ENCODE measurements at regions not wholly inside any gene's neighbourhood (a gene's known extent, or its start where the extent isn't known, plus 50 kb on each side); places are given as distances from the start of the nearest gene placed in this dataset.
"Not testable (repeated sequence)": the region's sequence is repeated elsewhere in the genome, so short reads cannot be mapped to it uniquely, and the experiment has no call there.

DNA sequence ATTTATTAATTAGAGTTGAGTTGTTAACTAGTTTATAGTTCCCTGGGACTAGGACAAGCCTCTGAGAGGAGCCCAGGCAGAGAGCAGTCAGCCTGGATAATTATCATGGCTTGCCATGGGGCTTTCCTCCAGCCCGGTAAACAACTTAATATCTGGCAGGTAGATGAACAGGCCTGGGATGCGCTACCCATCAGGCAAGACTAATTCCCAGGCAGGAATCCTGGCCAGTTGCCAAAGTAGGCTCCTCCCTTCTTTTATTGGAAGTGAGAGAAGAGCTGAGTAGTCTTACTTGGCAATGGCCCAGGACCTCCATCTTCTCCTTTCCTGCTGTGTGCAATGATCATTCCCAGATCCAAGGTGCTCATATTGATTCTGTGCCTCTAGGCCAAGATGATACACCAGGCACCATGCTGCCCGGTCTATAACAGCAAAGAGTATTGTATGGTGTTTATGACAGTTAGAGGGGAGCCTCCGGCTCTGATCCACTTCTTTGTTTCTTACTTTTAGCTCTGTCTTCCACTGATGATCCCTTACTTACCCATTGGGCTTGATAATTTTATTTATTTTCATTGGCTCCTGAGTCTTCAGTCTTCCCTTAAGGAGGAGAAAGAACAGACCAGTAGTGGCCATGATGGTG is 408.7 kb downstream of the REEP3 start:
- H3K4me3 ChIP-seq (ENCODE audit: low read depth in 1 of 2, low read length in 2 of 2), result no peak overlapping the region
- H3K9me3 ChIP-seq (ENCODE audit: control insufficient read depth in 1 of 2, low read length in 2 of 2), result no peaks in the 10 kb centered on the region
- no peak overlapping the region for H3K27ac ChIP-seq (ENCODE audit: low read depth, low read length)
- no peaks in the 10 kb centered on the region for H3K4me1 ChIP-seq (ENCODE audit: control insufficient read depth in 1 of 2, insufficient read depth in 2 of 2, low read length in 2 of 2)
- no peaks in the 10 kb centered on the region for H3K36me3 ChIP-seq (ENCODE audit: control insufficient read depth in 1 of 2, insufficient read depth in 2 of 2, low read length in 2 of 2)
- no peak overlapping the region for H3K9ac ChIP-seq (ENCODE audit: low read depth in 1 of 2, low read length in 2 of 2)
- peaks cover 0 to 3% of the 10 kb centered on the region in 2 donors for H3K27me3 ChIP-seq (ENCODE audit: control insufficient read depth in 1 of 2, insufficient read depth in 2 of 2, low read length in 2 of 2)

GRCh38 chr10:63930584-63930983 is 409.4 kb downstream of the REEP3 start:
- Histone ChIP-seq H3K4me1 (ENCODE audit: control insufficient read depth in 1 of 2, insufficient read depth in 2 of 2, low read length in 2 of 2) (no peaks in the 10 kb centered on the region), H3K9me3 (ENCODE audit: control insufficient read depth in 1 of 2, low read length in 2 of 2) (no peaks in the 10 kb centered on the region), H3K4me3 (ENCODE audit: low read depth in 1 of 2, low read length in 2 of 2) (no peak overlapping the region)

GRCh38 chr10:63935705-63936104 is 414.5 kb downstream of the REEP3 start:
- no peak overlapping the region for H3K27ac ChIP-seq (ENCODE audit: low read depth, low read length)
- H3K9ac ChIP-seq (ENCODE audit: low read depth in 1 of 2, low read length in 2 of 2), result no peak overlapping the region
- peaks cover 0 to 3% of the 10 kb centered on the region in 2 donors for H3K27me3 ChIP-seq (ENCODE audit: control insufficient read depth in 1 of 2, insufficient read depth in 2 of 2, low read length in 2 of 2)
- H3K4me3 ChIP-seq (ENCODE audit: low read depth in 1 of 2, low read length in 2 of 2), result no peak overlapping the region
- H3K9me3 ChIP-seq (ENCODE audit: control insufficient read depth in 1 of 2, low read length in 2 of 2), result no peaks in the 10 kb centered on the region
- no peaks in the 10 kb centered on the region for H3K4me1 ChIP-seq (ENCODE audit: control insufficient read depth in 1 of 2, insufficient read depth in 2 of 2, low read length in 2 of 2)
- H3K36me3 ChIP-seq (ENCODE audit: control insufficient read depth in 1 of 2, insufficient read depth in 2 of 2, low read length in 2 of 2), result no peaks in the 10 kb centered on the region

More at GRCh38 chr10:63930584-63930983, 409.4 kb downstream of the REEP3 start:
- peaks cover 0 to 3% of the 10 kb centered on the region in 2 donors for H3K27me3 ChIP-seq (ENCODE audit: control insufficient read depth in 1 of 2, insufficient read depth in 2 of 2, low read length in 2 of 2)
- H3K27ac ChIP-seq (ENCODE audit: low read depth, low read length), result no peak overlapping the region
- H3K9ac ChIP-seq (ENCODE audit: low read depth in 1 of 2, low read length in 2 of 2), result no peak overlapping the region
- H3K36me3 ChIP-seq (ENCODE audit: control insufficient read depth in 1 of 2, insufficient read depth in 2 of 2, low read length in 2 of 2), result no peaks in the 10 kb centered on the region

DNA sequence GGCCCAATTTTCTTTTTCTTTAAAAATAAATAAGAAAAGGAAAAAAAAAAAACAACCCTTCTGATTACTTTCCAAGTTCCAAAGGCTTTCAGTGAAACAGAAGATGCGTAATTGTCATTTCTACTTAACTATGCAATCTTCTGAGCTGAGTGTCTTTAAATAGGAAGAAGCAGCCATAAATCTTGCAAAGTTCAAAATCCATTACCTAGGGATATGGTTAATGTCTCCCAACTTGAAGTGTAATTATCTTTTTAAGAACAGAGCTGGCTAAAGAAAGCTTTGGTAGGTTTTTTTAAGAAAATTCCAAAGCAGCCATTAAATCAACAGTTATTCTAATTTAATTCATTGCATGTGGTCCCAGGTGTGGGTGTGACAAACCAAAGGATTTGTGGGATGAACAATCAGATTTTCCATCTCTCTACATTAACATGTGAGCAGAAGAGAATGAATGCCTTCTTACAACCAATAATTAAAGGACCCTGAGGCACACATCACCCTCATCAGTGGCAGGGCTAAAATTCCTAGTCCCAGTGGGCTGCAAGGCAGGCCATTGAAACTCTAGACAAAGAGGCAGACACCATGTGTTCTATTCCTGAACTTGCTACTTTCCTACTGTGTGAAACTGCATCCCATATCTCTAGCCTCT is 419.2 kb downstream of the REEP3 start:
- no peaks in the 10 kb centered on the region for H3K27me3 ChIP-seq (ENCODE audit: control insufficient read depth in 1 of 2, insufficient read depth in 2 of 2, low read length in 2 of 2)
- no peaks in the 10 kb centered on the region for H3K36me3 ChIP-seq (ENCODE audit: control insufficient read depth in 1 of 2, insufficient read depth in 2 of 2, low read length in 2 of 2)
- H3K9me3 ChIP-seq (ENCODE audit: control insufficient read depth in 1 of 2, low read length in 2 of 2), result no peaks in the 10 kb centered on the region
- H3K9ac ChIP-seq (ENCODE audit: low read depth in 1 of 2, low read length in 2 of 2), result no peak overlapping the region
- H3K4me3 ChIP-seq (ENCODE audit: low read depth in 1 of 2, low read length in 2 of 2), result no peak overlapping the region
- no peaks in the 10 kb centered on the region for H3K4me1 ChIP-seq (ENCODE audit: control insufficient read depth in 1 of 2, insufficient read depth in 2 of 2, low read length in 2 of 2)
- H3K27ac ChIP-seq (ENCODE audit: low read depth, low read length), result no peak overlapping the region

GRCh38 chr10:63964406-63964805 is 443.2 kb downstream of the REEP3 start:
- Histone ChIP-seq H3K27me3 (ENCODE audit: control insufficient read depth in 1 of 2, insufficient read depth in 2 of 2, low read length in 2 of 2) (no peaks in the 10 kb centered on the region), H3K36me3 (ENCODE audit: control insufficient read depth in 1 of 2, insufficient read depth in 2 of 2, low read length in 2 of 2) (no peaks in the 10 kb centered on the region), H3K4me1 (ENCODE audit: control insufficient read depth in 1 of 2, insufficient read depth in 2 of 2, low read length in 2 of 2) (no peaks in the 10 kb centered on the region)

GRCh38 chr10:63965846-63966245 is 444.6 kb downstream of the REEP3 start:
- Histone ChIP-seq H3K36me3 (ENCODE audit: control insufficient read depth in 1 of 2, insufficient read depth in 2 of 2, low read length in 2 of 2) (no peaks in the 10 kb centered on the region), H3K4me1 (ENCODE audit: control insufficient read depth in 1 of 2, insufficient read depth in 2 of 2, low read length in 2 of 2) (no peaks in the 10 kb centered on the region), H3K9me3 (ENCODE audit: control insufficient read depth in 1 of 2, low read length in 2 of 2) (no peaks in the 10 kb centered on the region), H3K27me3 (ENCODE audit: control insufficient read depth in 1 of 2, insufficient read depth in 2 of 2, low read length in 2 of 2) (no peaks in the 10 kb centered on the region), H3K4me3 (ENCODE audit: low read depth in 1 of 2, low read length in 2 of 2) (no peak overlapping the region), H3K27ac (ENCODE audit: low read depth, low read length) (no peak overlapping the region), H3K9ac (ENCODE audit: low read depth in 1 of 2, low read length in 2 of 2) (no peak overlapping the region)

More at GRCh38 chr10:63964406-63964805, 443.2 kb downstream of the REEP3 start:
- Histone ChIP-seq H3K9me3 (ENCODE audit: control insufficient read depth in 1 of 2, low read length in 2 of 2) (no peaks in the 10 kb centered on the region), H3K4me3 (ENCODE audit: low read depth in 1 of 2, low read length in 2 of 2) (no peak overlapping the region), H3K27ac (ENCODE audit: low read depth, low read length) (no peak overlapping the region), H3K9ac (ENCODE audit: low read depth in 1 of 2, low read length in 2 of 2) (no peak overlapping the region)

GRCh38 chr10:63972949-63973827 is 452.0 kb downstream of the REEP3 start:
- H3K27ac ChIP-seq (ENCODE audit: low read depth, low read length), result no peak overlapping the region
- H3K4me3 ChIP-seq (ENCODE audit: low read depth in 1 of 2, low read length in 2 of 2), result no peak overlapping the region
- no peaks in the 10 kb centered on the region for H3K9me3 ChIP-seq (ENCODE audit: control insufficient read depth in 1 of 2, low read length in 2 of 2)
- H3K9ac ChIP-seq (ENCODE audit: low read depth in 1 of 2, low read length in 2 of 2), result no peak overlapping the region
- no peaks in the 10 kb centered on the region for H3K27me3 ChIP-seq (ENCODE audit: control insufficient read depth in 1 of 2, insufficient read depth in 2 of 2, low read length in 2 of 2)
- H3K36me3 ChIP-seq (ENCODE audit: control insufficient read depth in 1 of 2, insufficient read depth in 2 of 2, low read length in 2 of 2), result no peaks in the 10 kb centered on the region
- no peaks in the 10 kb centered on the region for H3K4me1 ChIP-seq (ENCODE audit: control insufficient read depth in 1 of 2, insufficient read depth in 2 of 2, low read length in 2 of 2)

GRCh38 chr10:63976538-63976937 is 455.3 kb downstream of the REEP3 start:
- H3K27me3 ChIP-seq (ENCODE audit: control insufficient read depth in 1 of 2, insufficient read depth in 2 of 2, low read length in 2 of 2), result no peaks in the 10 kb centered on the region
- no peak overlapping the region for H3K4me3 ChIP-seq (ENCODE audit: low read depth in 1 of 2, low read length in 2 of 2)
- no peaks in the 10 kb centered on the region for H3K9me3 ChIP-seq (ENCODE audit: control insufficient read depth in 1 of 2, low read length in 2 of 2)
- no peak overlapping the region for H3K27ac ChIP-seq (ENCODE audit: low read depth, low read length)
- H3K4me1 ChIP-seq (ENCODE audit: control insufficient read depth in 1 of 2, insufficient read depth in 2 of 2, low read length in 2 of 2), result no peaks in the 10 kb centered on the region
- no peak overlapping the region for H3K9ac ChIP-seq (ENCODE audit: low read depth in 1 of 2, low read length in 2 of 2)
- no peaks in the 10 kb centered on the region for H3K36me3 ChIP-seq (ENCODE audit: control insufficient read depth in 1 of 2, insufficient read depth in 2 of 2, low read length in 2 of 2)

- Histone ChIP-seq H3K27ac (ENCODE audit: low read depth, low read length) (no peak overlapping the region), H3K9me3 (ENCODE audit: control insufficient read depth in 1 of 2, low read length in 2 of 2) (no peaks in the 10 kb centered on the region), H3K27me3 (ENCODE audit: control insufficient read depth in 1 of 2, insufficient read depth in 2 of 2, low read length in 2 of 2) (no peaks in the 10 kb centered on the region), H3K4me3 (ENCODE audit: low read depth in 1 of 2, low read length in 2 of 2) (no peak overlapping the region), H3K4me1 (ENCODE audit: control insufficient read depth in 1 of 2, insufficient read depth in 2 of 2, low read length in 2 of 2) (no peaks in the 10 kb centered on the region), H3K9ac (ENCODE audit: low read depth in 1 of 2, low read length in 2 of 2) (no peak overlapping the region), H3K36me3 (ENCODE audit: control insufficient read depth in 1 of 2, insufficient read depth in 2 of 2, low read length in 2 of 2) (no peaks in the 10 kb centered on the region)
Measured at GRCh38 chr10:63977329-63977923, 456.2 kb downstream of the REEP3 start.

DNA sequence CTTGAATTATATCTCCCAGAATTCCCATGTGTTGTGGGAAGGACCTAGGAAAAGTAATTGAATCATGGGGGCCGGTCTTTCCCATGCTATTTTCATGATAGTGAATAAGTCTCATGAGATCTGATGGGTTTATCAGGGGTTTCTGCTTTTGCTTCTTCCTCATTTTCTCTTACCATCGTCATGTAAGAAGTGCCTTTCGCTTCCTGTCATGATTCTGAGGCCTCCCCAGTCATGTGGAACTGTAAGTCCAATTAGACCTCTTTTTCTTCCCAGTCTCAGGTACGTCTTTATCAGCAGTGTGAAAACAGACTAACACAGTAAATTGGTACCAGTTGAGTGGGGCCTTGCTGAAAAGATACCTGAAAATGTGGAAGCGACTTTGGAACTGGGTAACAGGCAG is 459.7 kb downstream of the REEP3 start:
- H3K9me3 ChIP-seq (ENCODE audit: control insufficient read depth in 1 of 2, low read length in 2 of 2); H3K27me3 ChIP-seq (ENCODE audit: control insufficient read depth in 1 of 2, insufficient read depth in 2 of 2, low read length in 2 of 2); H3K36me3 ChIP-seq (ENCODE audit: control insufficient read depth in 1 of 2, insufficient read depth in 2 of 2, low read length in 2 of 2); H3K9ac ChIP-seq (ENCODE audit: low read depth in 1 of 2, low read length in 2 of 2); H3K4me3 ChIP-seq (ENCODE audit: low read depth in 1 of 2, low read length in 2 of 2); H3K27ac ChIP-seq (ENCODE audit: low read depth, low read length); H3K4me1 ChIP-seq (ENCODE audit: control insufficient read depth in 1 of 2, insufficient read depth in 2 of 2, low read length in 2 of 2): not testable (repeated sequence)
